Rectal smooth muscle tissue (tissue), 1 donor: ENCODE measurements at regions not wholly inside any gene's neighbourhood (a gene's known extent, or its start where the extent isn't known, plus 50 kb on each side); places are given as distances from the start of the nearest gene placed in this dataset.

Source experiments
- H3K27ac ChIP-seq: one replicate; pipeline ENCODE4 v1.7.0; 2013; ENCODE audit warnings: low read depth, low read length, inconsistent platforms
- H3K27me3 ChIP-seq: one replicate; pipeline ENCODE4 v1.7.0; 2013; ENCODE audit warnings: low read length; ENCODE audit not compliant: control insufficient read depth, insufficient read depth
- H3K36me3 ChIP-seq: one replicate; pipeline ENCODE4 v1.7.0; 2013; ENCODE audit warnings: low read length; ENCODE audit not compliant: control insufficient read depth, insufficient read depth
- H3K4me1 ChIP-seq: one replicate; pipeline ENCODE4 v1.7.0; 2013; ENCODE audit warnings: low read length; ENCODE audit not compliant: control insufficient read depth, insufficient read depth
- H3K4me3 ChIP-seq: one replicate; pipeline ENCODE4 v1.7.0; 2013; ENCODE audit warnings: low read length
- H3K9ac ChIP-seq: one replicate; pipeline ENCODE4 v1.7.0; 2013; ENCODE audit warnings: low read length

GRCh38 chrX:13266641-13267345, 53.1 kb downstream of the ATXN3L start:
- no peaks in the 10 kb centered on the region for H3K36me3 ChIP-seq
- no peak overlapping the region for H3K4me3 ChIP-seq
- H3K9ac ChIP-seq, result no peak overlapping the region
- no peak overlapping the region for H3K27ac ChIP-seq
- H3K4me1 ChIP-seq, result no peaks in the 10 kb centered on the region
- H3K27me3 ChIP-seq, result no peaks in the 10 kb centered on the region

DNA sequence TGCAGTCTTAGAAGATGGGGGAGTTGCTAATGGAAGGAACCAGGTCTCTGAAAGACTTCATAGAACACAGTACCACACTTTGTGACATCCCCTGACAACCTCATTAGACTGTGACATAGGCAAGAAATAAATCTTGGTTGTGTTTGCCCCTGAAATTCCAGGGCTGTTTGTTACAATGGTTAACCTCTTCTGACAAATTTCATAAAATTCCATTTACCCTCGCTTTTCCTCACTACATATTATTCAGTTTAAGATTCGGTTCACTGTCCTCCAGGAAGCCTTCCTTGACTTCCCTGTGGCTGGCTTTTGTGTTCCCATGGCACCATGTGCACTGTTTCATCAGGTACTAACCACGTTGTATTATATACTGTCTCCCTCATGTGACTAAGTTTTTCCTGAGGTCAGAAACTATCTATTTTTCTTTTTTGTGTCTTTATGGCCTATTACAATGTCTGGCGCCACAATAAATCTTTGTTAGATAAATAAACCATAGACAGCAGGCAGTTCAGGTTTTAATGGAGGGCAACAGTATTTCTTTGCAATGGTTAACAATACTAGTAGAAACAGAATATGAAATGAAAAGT, 54.2 kb downstream of the ATXN3L start:
- H3K4me3 ChIP-seq, result no peak overlapping the region

DNA sequence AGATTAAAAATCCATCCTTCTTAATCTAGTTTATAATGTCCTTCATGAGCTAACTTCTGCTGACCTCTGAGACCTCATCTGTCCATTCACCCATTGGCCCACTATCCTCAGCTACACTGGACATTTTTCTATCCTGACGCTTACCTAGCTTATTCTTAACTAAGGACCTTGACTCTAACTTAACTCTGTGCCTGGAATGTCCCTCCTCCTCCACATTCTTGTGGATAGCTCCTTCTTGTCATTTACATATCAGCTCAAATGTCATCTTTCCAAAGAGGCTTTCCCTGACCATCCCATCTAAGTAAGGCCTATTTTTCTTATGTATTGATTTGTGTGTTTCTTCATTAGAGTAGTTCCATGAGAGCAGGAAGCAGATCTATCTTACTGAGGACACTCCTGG, 54.7 kb downstream of the ATXN3L start:
- Histone ChIP-seq H3K9ac (no peak overlapping the region), H3K36me3 (no peaks in the 10 kb centered on the region), H3K4me1 (no peaks in the 10 kb centered on the region), H3K4me3 (no peak overlapping the region), H3K27ac (no peak overlapping the region), H3K27me3 (no peaks in the 10 kb centered on the region)

More for the DNA sequence above, 54.2 kb downstream of the ATXN3L start:
- no peaks in the 10 kb centered on the region for H3K27me3 ChIP-seq
- no peak overlapping the region for H3K27ac ChIP-seq
- H3K4me1 ChIP-seq, result no peaks in the 10 kb centered on the region
- no peaks in the 10 kb centered on the region for H3K36me3 ChIP-seq
- H3K9ac ChIP-seq, result no peak overlapping the region

DNA sequence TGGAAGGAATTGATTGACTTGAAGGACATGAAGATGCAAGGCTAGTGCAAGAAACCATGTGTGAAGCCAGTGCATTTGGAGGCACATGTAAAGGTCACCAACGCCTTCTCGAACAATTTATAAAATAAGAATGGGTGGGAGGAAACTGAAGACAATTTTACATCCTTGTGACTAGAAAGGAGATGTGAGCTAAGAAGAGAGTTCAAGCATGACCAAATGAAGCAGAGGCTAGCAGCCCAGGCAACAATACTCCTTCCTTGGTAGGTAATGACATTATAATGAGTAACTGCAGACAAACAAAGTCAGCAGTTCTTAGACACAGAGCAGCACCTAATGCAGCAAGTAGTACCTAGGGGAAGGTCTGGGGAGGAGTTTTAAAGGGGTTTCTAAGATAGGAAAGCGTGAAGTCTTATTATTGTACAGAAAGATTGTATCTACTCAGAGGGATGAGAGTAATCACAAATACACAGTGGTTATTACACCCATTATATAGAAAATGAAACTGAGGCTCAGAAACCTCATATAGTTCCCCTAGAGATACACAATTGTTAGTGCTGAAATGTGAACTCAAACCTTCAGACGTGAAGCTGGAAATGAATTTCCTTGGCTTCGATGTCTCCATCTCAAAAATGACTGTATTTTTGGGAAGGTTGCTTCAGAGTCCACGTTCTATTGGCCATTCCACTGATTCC, 56.1 kb downstream of the ATXN3L start:
- no peak overlapping the region for H3K27ac ChIP-seq
- no peaks in the 10 kb centered on the region for H3K4me1 ChIP-seq
- no peaks in the 10 kb centered on the region for H3K27me3 ChIP-seq
- no peaks in the 10 kb centered on the region for H3K36me3 ChIP-seq
- no peak overlapping the region for H3K4me3 ChIP-seq
- H3K9ac ChIP-seq, result no peak overlapping the region

DNA sequence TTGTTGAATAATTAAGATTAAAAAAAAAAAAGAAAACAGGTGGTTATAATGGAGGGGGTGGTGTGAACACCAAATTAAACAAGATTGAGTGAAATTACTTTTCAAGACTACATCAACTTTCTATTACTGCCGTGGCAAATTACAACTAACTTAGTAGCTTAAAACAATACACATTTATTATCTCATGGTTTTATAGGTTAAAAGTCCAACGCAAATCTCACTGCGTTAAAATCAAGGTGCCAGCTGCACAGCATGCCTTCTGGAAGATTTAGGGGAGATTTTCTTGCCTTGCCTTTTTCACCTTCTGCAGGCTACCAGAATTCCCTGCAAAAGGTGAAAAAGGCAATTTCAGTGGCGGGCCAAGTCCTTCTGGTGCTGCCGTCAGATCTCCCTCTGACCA, 58.5 kb downstream of the ATXN3L start:
- no peak overlapping the region for H3K4me3 ChIP-seq
- no peaks in the 10 kb centered on the region for H3K27me3 ChIP-seq
- no peak overlapping the region for H3K27ac ChIP-seq
- H3K4me1 ChIP-seq, result no peaks in the 10 kb centered on the region
- H3K9ac ChIP-seq, result no peak overlapping the region
- no peaks in the 10 kb centered on the region for H3K36me3 ChIP-seq

DNA sequence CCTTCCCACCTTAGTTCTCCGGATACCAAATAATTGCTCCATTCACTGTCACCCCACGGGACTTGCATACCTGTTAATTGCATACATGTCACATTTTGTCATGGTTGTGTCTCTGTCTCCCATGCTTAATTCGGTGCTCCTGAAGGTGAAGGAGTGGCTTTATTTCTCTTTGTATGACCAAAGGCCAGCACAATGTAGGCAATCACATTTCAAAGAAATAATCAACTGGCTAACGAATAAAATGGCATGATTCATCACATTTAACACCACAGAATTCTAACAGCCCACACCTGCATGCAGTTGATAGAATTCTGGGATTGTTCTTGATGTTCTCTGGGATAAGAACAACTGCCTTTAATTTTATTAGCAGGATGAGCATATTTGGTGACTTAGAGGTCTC, 59.3 kb downstream of the ATXN3L start:
- Histone ChIP-seq H3K27me3 (no peaks in the 10 kb centered on the region), H3K9ac (no peak overlapping the region), H3K27ac (no peak overlapping the region), H3K4me3 (no peak overlapping the region), H3K36me3 (no peaks in the 10 kb centered on the region), H3K4me1 (no peaks in the 10 kb centered on the region)

GRCh38 chrX:13258725-13259124, 61.1 kb downstream of the ATXN3L start:
- Histone ChIP-seq H3K4me1 (no peaks in the 10 kb centered on the region), H3K27me3 (no peaks in the 10 kb centered on the region), H3K9ac (no peak overlapping the region), H3K27ac (no peak overlapping the region), H3K4me3 (no peak overlapping the region), H3K36me3 (no peaks in the 10 kb centered on the region)

DNA sequence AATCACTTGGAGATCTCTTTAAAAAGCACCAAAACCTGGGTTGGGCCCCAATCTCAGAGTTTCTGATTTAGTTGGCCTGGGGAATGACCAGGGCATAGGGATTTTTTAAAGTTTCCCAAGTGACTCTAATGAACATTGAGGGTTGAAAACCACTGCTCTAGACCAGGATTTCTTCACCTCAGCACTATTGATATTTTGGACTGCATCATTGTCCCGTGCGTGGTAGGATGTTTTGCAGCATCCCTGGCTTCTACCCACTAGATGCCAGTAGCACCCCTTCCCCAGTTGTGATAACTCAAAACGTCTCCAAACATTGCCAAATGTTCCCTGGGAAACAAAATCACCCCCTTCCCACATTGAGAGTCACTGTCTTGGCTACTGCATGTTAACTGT, 61.8 kb downstream of the ATXN3L start:
- H3K36me3 ChIP-seq, result no peaks in the 10 kb centered on the region
- H3K9ac ChIP-seq, result no peak overlapping the region
- no peak overlapping the region for H3K27ac ChIP-seq
- H3K4me1 ChIP-seq, result no peaks in the 10 kb centered on the region
- no peak overlapping the region for H3K4me3 ChIP-seq
- no peaks in the 10 kb centered on the region for H3K27me3 ChIP-seq

GRCh38 chrX:13257223-13258051, 62.4 kb downstream of the ATXN3L start:
- H3K9ac ChIP-seq, result no peak overlapping the region
- H3K4me3 ChIP-seq, result no peak overlapping the region
- no peaks in the 10 kb centered on the region for H3K27me3 ChIP-seq
- H3K4me1 ChIP-seq, result no peaks in the 10 kb centered on the region
- H3K27ac ChIP-seq, result no peak overlapping the region
- H3K36me3 ChIP-seq, result no peaks in the 10 kb centered on the region

DNA sequence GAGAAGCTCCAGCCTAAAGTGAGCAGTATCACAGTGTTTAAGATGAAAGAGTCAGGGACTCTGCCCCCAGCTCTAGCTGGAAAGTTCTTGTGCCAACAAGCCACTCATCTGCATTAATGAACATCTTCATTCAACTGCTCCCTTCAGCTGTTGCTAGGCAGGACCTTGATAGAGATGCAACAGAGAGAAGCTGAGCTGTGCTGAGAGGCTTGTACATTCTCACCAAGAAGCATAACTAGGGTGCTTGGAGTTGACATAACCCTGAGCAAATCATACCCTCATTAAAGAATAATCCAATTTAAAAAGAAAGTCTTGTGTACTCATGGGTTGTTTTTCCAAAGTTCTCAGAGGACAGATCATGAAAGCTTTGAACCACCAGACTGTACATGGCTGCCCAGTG, 63.2 kb downstream of the ATXN3L start:
- H3K4me3 ChIP-seq, result no peak overlapping the region
- H3K27ac ChIP-seq, result no peak overlapping the region
- no peaks in the 10 kb centered on the region for H3K4me1 ChIP-seq
- no peak overlapping the region for H3K9ac ChIP-seq
- H3K27me3 ChIP-seq, result no peaks in the 10 kb centered on the region
- H3K36me3 ChIP-seq, result no peaks in the 10 kb centered on the region

DNA sequence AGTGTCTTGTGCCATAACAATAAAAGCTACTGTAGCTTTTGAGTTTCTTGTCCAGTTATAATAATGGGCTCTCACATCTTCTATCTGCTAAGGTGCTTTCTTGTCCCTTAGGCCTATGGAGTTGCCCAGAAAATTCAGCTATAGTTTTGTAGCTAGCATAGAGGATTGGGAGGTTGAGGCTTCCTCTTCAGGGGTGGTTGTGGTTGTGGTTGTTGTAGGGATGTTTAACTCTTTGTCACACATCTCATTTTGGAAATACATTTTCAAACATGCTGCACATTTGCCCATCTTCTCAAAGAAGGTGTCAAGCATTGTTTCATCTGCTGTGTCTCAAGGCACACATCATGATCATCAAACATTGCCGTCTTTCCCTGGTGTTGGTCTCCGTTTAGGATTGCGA, 65.0 kb downstream of the ATXN3L start:
- Histone ChIP-seq H3K4me1 (no peaks in the 10 kb centered on the region), H3K4me3 (no peak overlapping the region), H3K36me3 (no peaks in the 10 kb centered on the region), H3K27ac (no peak overlapping the region), H3K27me3 (no peaks in the 10 kb centered on the region), H3K9ac (no peak overlapping the region)

GRCh38 chrX:13254076-13254785, 65.6 kb downstream of the ATXN3L start:
- Histone ChIP-seq H3K9ac (no peak overlapping the region), H3K27me3 (no peaks in the 10 kb centered on the region), H3K4me3 (no peak overlapping the region), H3K4me1 (no peaks in the 10 kb centered on the region), H3K27ac (no peak overlapping the region), H3K36me3 (no peaks in the 10 kb centered on the region)
